BJ (cell line): ENCODE measurements at regions not wholly inside any gene's neighbourhood (a gene's known extent, or its start where the extent isn't known, plus 50 kb on each side); places are given as distances from the start of the nearest gene placed in this dataset.

Experiments used
- CTCF ChIA-PET: fragments of 350-600 bp; formaldehyde crosslinking; extraction: SDS; loops from one replicate; lab custom pipeline; 2021; ENCODE audit warnings: antibody characterized with exemption, inconsistent platforms; lab: Yijun Ruan, JAX
- POLR2A ChIA-PET: fragments of 300-600 bp; sonication (Branson Sonifier 250); formaldehyde crosslinking; extraction: SDS; loops from one replicate; lab custom pipeline; 2021; ENCODE audit warnings: antibody characterized with exemption; lab: Charles Lee
- DNase-seq: peaks from one replicate; pipeline ENCODE4 v3.0.0-alpha.2; 2011; ENCODE audit warnings: low read depth
- H3K27me3 ChIP-seq: 2 replicates; pipeline ENCODE4 v1.6.0; 2011; ENCODE audit warnings: low read length; ENCODE audit not compliant: control insufficient read depth, insufficient read depth
- H3K36me3 ChIP-seq: 2 replicates; pipeline ENCODE4 v1.5.1; 2011; ENCODE audit warnings: low read length; ENCODE audit not compliant: control insufficient read depth, insufficient read depth
- H3K4me3 ChIP-seq: 2 replicates; pipeline ENCODE4 v1.5.1; 2011; ENCODE audit warnings: low read depth, mild to moderate bottlenecking, control low read depth, low read length
- CTCF ChIP-seq: IDR thresholded peaks from 2 replicates; pipeline ENCODE4 v1.5.1; 2011; ENCODE audit warnings: low read depth, mild to moderate bottlenecking, control low read depth, inconsistent platforms, low read length, moderate library complexity; ENCODE audit not compliant: insufficient read depth

- DNase-seq, result no peak
- no peak overlapping the region for H3K4me3 ChIP-seq
- TF ChIP-seq CTCF, result no peak
- POLR2A ChIA-PET, result interaction anchor here (0.6 kb wide), 1 partner anchor 27 kb away, joined by 3 read pairs; no protein-coding TSS in a partner anchor
- CTCF ChIA-PET, result no interaction called here
- no peaks in the 10 kb centered on the region for H3K36me3 ChIP-seq
- H3K27me3 ChIP-seq, result no peaks in the 10 kb centered on the region
Measured at GRCh38 chr1:14513111-14513510, 85.4 kb upstream of the KAZN start.

GRCh38 chr1:14514739-14515138 is 83.7 kb upstream of the KAZN start:
- no peak for TF ChIP-seq CTCF
- no peak for DNase-seq
- ChIA-PET POLR2A (no interaction called here), CTCF (no interaction called here)
- Histone ChIP-seq H3K27me3 (no peaks in the 10 kb centered on the region), H3K36me3 (no peaks in the 10 kb centered on the region), H3K4me3 (no peak overlapping the region)

GRCh38 chr1:14516974-14517840 is 81.3 kb upstream of the KAZN start:
- ChIA-PET POLR2A (no interaction called here), CTCF (no interaction called here)
- no peak for TF ChIP-seq CTCF
- Histone ChIP-seq H3K4me3 (no peak overlapping the region), H3K27me3 (no peaks in the 10 kb centered on the region), H3K36me3 (no peaks in the 10 kb centered on the region)
- DNase-seq, result peak; percentile 20

- no peak for DNase-seq
- TF ChIP-seq CTCF, result no peak
- Histone ChIP-seq H3K4me3 (no peak overlapping the region), H3K36me3 (no peaks in the 10 kb centered on the region), H3K27me3 (no peaks in the 10 kb centered on the region)
- ChIA-PET POLR2A (no interaction called here), CTCF (no interaction called here)
Measured at GRCh38 chr1:14517841-14518180, 80.7 kb upstream of the KAZN start.

- POLR2A ChIA-PET, result no interaction called here
- Histone ChIP-seq H3K27me3 (no peaks in the 10 kb centered on the region), H3K36me3 (no peaks in the 10 kb centered on the region), H3K4me3 (no peak overlapping the region)
- CTCF ChIA-PET, result no interaction called here
- no peak for TF ChIP-seq CTCF
- no peak for DNase-seq
Measured at GRCh38 chr1:14519976-14520375, 78.5 kb upstream of the KAZN start.
